C4-2B (cell line): ENCODE measurements at regions not wholly inside any gene's neighbourhood (a gene's known extent, or its start where the extent isn't known, plus 50 kb on each side); places are given as distances from the start of the nearest gene placed in this dataset.

Experiments used
- CTCF ChIP-seq: fragments of 450-650 bp; conservative IDR thresholded peaks from 2 replicates; pipeline ENCODE4 v1.5.1; 2017; ENCODE audit warnings: mild to moderate bottlenecking
- ZFX ChIP-seq: fragments of 450-650 bp; IDR thresholded peaks from 2 replicates; pipeline ENCODE4 v1.6.1; 2017

- TF ChIP-seq CTCF (no peak), ZFX (no peak)
Measured at GRCh38 chr4:14621731-14622463, 380.4 kb upstream of the CPEB2 start.
